ENCODE measurements at regions not wholly inside any gene's neighbourhood (a gene's known extent, or its start where the extent isn't known, plus 50 kb on each side); places are given as distances from the start of the nearest gene placed in this dataset.

GRCh38 chr12:107525063-107525718 is 160.4 kb upstream of the PWP1 start:
- H3K27me3 ChIP-seq: no peaks in the 10 kb centered on the region
- TF ChIP-seq EZH2phosphoT487 (IDR thresholded peaks at IDR 0.05; ENCODE audit: low read depth, severe bottlenecking, unreplicated experiment): no peak
- TF ChIP-seq EZH2 (IDR thresholded peaks at IDR 0.05; ENCODE audit: borderline replicate concordance): no peak
- TF ChIP-seq CTCF (IDR thresholded peaks at IDR 0.05; ENCODE audit: poor library complexity): no peak

GRCh38 chr12:107525719-107526554 is 159.7 kb upstream of the PWP1 start:
- Histone ChIP-seq H3K4me3 (no peak overlapping the region), H3K36me3 (replicated peaks; ENCODE audit: insufficient read depth, low read depth) (no peaks in the 10 kb centered on the region), H3K27ac (no peak overlapping the region), H2AFZ (no peak overlapping the region), H3K9me3 (ENCODE audit: low read depth) (no peaks in the 10 kb centered on the region), H3K4me1 (ENCODE audit: insufficient read depth) (no peaks in the 10 kb centered on the region), H4K20me1 (ENCODE audit: insufficient read depth, poor library complexity, severe bottlenecking) (no peaks in the 10 kb centered on the region), H3K79me2 (no peaks in the 10 kb centered on the region), H3K9me2 (replicated peaks; ENCODE audit: insufficient read depth) (no peaks in the 10 kb centered on the region), H3K27me3 (no peaks in the 10 kb centered on the region), H3K4me2 (no peak overlapping the region)
- no peak for TF ChIP-seq EZH2 (IDR thresholded peaks at IDR 0.05; ENCODE audit: borderline replicate concordance)
- no peak for TF ChIP-seq CTCF (IDR thresholded peaks at IDR 0.05; ENCODE audit: poor library complexity)
- no peak for TF ChIP-seq EZH2phosphoT487 (IDR thresholded peaks at IDR 0.05; ENCODE audit: low read depth, severe bottlenecking, unreplicated experiment)
- no peak for DNase-seq (ENCODE audit: low spot score)
- 91% methylated on average over 8 of the region's 8 CpGs for whole genome bisulfite sequencing (ENCODE audit: low lambda C conversion rate, missing lambda C conversion rate)

More at GRCh38 chr12:107525063-107525718, 160.4 kb upstream of the PWP1 start:
- H3K4me2 ChIP-seq: no peak overlapping the region
- no peak overlapping the region for H3K27ac ChIP-seq
- no peak overlapping the region for H3K4me3 ChIP-seq
- no peaks in the 10 kb centered on the region for H3K9me3 ChIP-seq (ENCODE audit: low read depth)
- H4K20me1 ChIP-seq (ENCODE audit: insufficient read depth, poor library complexity, severe bottlenecking): no peaks in the 10 kb centered on the region
- 94% methylated on average over 8 of the region's 8 CpGs for WGBS (ENCODE audit: low lambda C conversion rate, missing lambda C conversion rate)
- no peak overlapping the region for H2AFZ ChIP-seq
- no peaks in the 10 kb centered on the region for H3K36me3 ChIP-seq (replicated peaks; ENCODE audit: insufficient read depth, low read depth)
- no peaks in the 10 kb centered on the region for H3K79me2 ChIP-seq
- DNase-seq (ENCODE audit: low spot score): no peak
- H3K9me2 ChIP-seq (replicated peaks; ENCODE audit: insufficient read depth): no peaks in the 10 kb centered on the region
- H3K4me1 ChIP-seq (ENCODE audit: insufficient read depth): no peaks in the 10 kb centered on the region

- no peak for DNase-seq (ENCODE audit: low spot score)
- no peak overlapping the region for H2AFZ ChIP-seq
- H3K9me3 ChIP-seq (ENCODE audit: low read depth): no peaks in the 10 kb centered on the region
- H3K4me3 ChIP-seq: no peak overlapping the region
- no peak for TF ChIP-seq CTCF (IDR thresholded peaks at IDR 0.05; ENCODE audit: poor library complexity)
- no peaks in the 10 kb centered on the region for H4K20me1 ChIP-seq (ENCODE audit: insufficient read depth, poor library complexity, severe bottlenecking)
- H3K36me3 ChIP-seq (replicated peaks; ENCODE audit: insufficient read depth, low read depth): no peaks in the 10 kb centered on the region
- 85% methylated on average over 3 of the region's 3 CpGs for WGBS (ENCODE audit: low lambda C conversion rate, missing lambda C conversion rate)
- H3K4me2 ChIP-seq: no peak overlapping the region
- H3K9me2 ChIP-seq (replicated peaks; ENCODE audit: insufficient read depth): no peaks in the 10 kb centered on the region
- H3K4me1 ChIP-seq (ENCODE audit: insufficient read depth): no peaks in the 10 kb centered on the region
- no peak overlapping the region for H3K27ac ChIP-seq
- H3K79me2 ChIP-seq: no peaks in the 10 kb centered on the region
- no peaks in the 10 kb centered on the region for H3K27me3 ChIP-seq
These were observed 158.9 kb upstream of the PWP1 start for GRCh38 chr12:107526555-107527180.
